A549 (cell line): ENCODE measurements at regions not wholly inside any gene's neighbourhood (a gene's known extent, or its start where the extent isn't known, plus 50 kb on each side); places are given as distances from the start of the nearest gene placed in this dataset.

ENCODE experiments used
- ATAC-seq, 2 experiments: fragments of 200-7000 bp in 1 of 2; fragments of >200 bp in 1 of 2; cut with Nextera tagmentation in 1 of 2; cut with Tn5 transposase in 1 of 2; 3 replicates each; pipeline versions ENCODE4 v1.8.0 to v1.9.1; 2018 to 2020; ENCODE audit warnings: mild to moderate bottlenecking in 1 of 2, moderate library complexity in 1 of 2
- CTCF ChIA-PET: fragments of 300-600 bp; sonication (Branson Sonifier 250); formaldehyde crosslinking; extraction: SDS; loops from one replicate; lab custom pipeline; 2021; ENCODE audit warnings: antibody characterized with exemption, inconsistent platforms; lab: Yijun Ruan, JAX
- POLR2A ChIA-PET: fragments of 350-600 bp; formaldehyde crosslinking; extraction: SDS; loops from one replicate; lab custom pipeline; 2021; ENCODE audit warnings: antibody characterized with exemption, inconsistent platforms; lab: Yijun Ruan, JAX
- DNase-seq, 2 experiments: peaks; one replicate each; pipeline versions ENCODE4 v3.0.0 to v3.0.0-alpha.2; 2011 to 2016; ENCODE audit warnings: low read depth in 1 of 2, low spot score in 1 of 2
- FAIRE-seq: peaks from 2 replicates; lab custom pipeline; 2011; peaks lifted over from hg19 to GRCh38; lab: Jason Lieb, UNC
- H3K27ac ChIP-seq, 2 experiments: fragments of >200 bp; sonication (Bioruptor Twin); formaldehyde crosslinking; 3 replicates each; pipeline ENCODE4 v1.5.1; 2016 to 2017
- H3K4me1 ChIP-seq: fragments of >200 bp; sonication (Bioruptor Twin); formaldehyde crosslinking; 3 replicates; pipeline ENCODE4 v1.6.1; 2016
- H3K4me2 ChIP-seq: fragments of >200 bp; sonication (Bioruptor Twin); formaldehyde crosslinking; 3 replicates; pipeline ENCODE4 v1.6.1; 2016
- H3K4me3 ChIP-seq: fragments of >200 bp; sonication (Bioruptor Twin); formaldehyde crosslinking; 3 replicates; pipeline ENCODE4 v1.5.1; 2016
- H3K9me3 ChIP-seq: fragments of >200 bp; sonication (Bioruptor Twin); formaldehyde crosslinking; 3 replicates; pipeline ENCODE4 v1.6.1; 2016
- ATOH8 ChIP-seq: fragments of 250-450 bp; sonication (Bioruptor Pico); IDR thresholded peaks from 2 replicates; pipeline ENCODE4 v1.5.0; 2020; ENCODE audit warnings: low read depth, mild to moderate bottlenecking, moderate library complexity
- BHLHE40 ChIP-seq: IDR thresholded peaks from 2 replicates; pipeline ENCODE4 v1.6.1; 2012; ENCODE audit warnings: low read depth, low read length, inconsistent platforms
- CBX8 ChIP-seq: fragments of 200-600 bp; sonication (generic); IDR thresholded peaks from 2 replicates; pipeline ENCODE4 v1.6.1; 2016
- CEBPB ChIP-seq, 2 experiments: fragments of >200 bp in 1 of 2; sonication (Bioruptor Twin) in 1 of 2; formaldehyde crosslinking in 1 of 2; IDR thresholded peaks; 2 replicates each; pipeline ENCODE4 v1.6.1; 2012 to 2016
- CHD2 ChIP-seq: fragments of 150-350 bp; IDR thresholded peaks from 2 replicates; pipeline ENCODE4 v1.6.1; 2014; ENCODE audit warnings: low read length; ENCODE audit not compliant: partially characterized antibody
- EHMT2 ChIP-seq: fragments of 200-600 bp; sonication (generic); IDR thresholded peaks from 2 replicates; pipeline ENCODE4 v1.6.1; 2016; ENCODE audit warnings: antibody characterized with exemption, low read depth, mild to moderate bottlenecking, moderate library complexity
- ESRRA ChIP-seq: fragments of 150-350 bp; IDR thresholded peaks from 2 replicates; pipeline ENCODE4 v1.6.1; 2014; ENCODE audit warnings: mild to moderate bottlenecking, low read length, borderline replicate concordance
- FOSL2 ChIP-seq, 2 experiments: fragments of 450-650 bp in 1 of 2; fragments of >200 bp in 1 of 2; sonication (Bioruptor Twin) in 1 of 2; formaldehyde crosslinking; IDR thresholded peaks; 2 replicates each; pipeline versions ENCODE4 v1.5.0 to v1.6.1; 2016 to 2020; ENCODE audit warnings: mild to moderate bottlenecking in 1 of 2, moderate library complexity in 1 of 2
- HES2 ChIP-seq: fragments of >200 bp; sonication (Bioruptor Twin); formaldehyde crosslinking; IDR thresholded peaks from 2 replicates; pipeline ENCODE4 v1.6.1; 2016
- HEYL ChIP-seq: fragments of 250-450 bp; sonication (Bioruptor Pico); IDR thresholded peaks from 2 replicates; pipeline ENCODE4 v1.8.0; 2021; ENCODE audit warnings: mild to moderate bottlenecking, moderate library complexity
- HOXB5 ChIP-seq: fragments of 250-450 bp; sonication (Bioruptor Pico); IDR thresholded peaks from 2 replicates; pipeline ENCODE4 v1.5.0; 2020; ENCODE audit warnings: mild to moderate bottlenecking, moderate library complexity
- JUN ChIP-seq, 2 experiments: fragments of >200 bp; sonication (Bioruptor Twin); formaldehyde crosslinking; IDR thresholded peaks; 2 replicates in 1 of 2; 3 replicates in 1 of 2; pipeline ENCODE4 v1.6.1; 2016 to 2017
- JUNB ChIP-seq: fragments of >200 bp; sonication (Bioruptor Twin); formaldehyde crosslinking; IDR thresholded peaks from 2 replicates; pipeline ENCODE4 v1.6.1; 2016
- MAFK ChIP-seq: fragments of 450-650 bp; IDR thresholded peaks from 2 replicates; pipeline ENCODE4 v1.6.1; 2014; ENCODE audit not compliant: partially characterized antibody
- MAX ChIP-seq: IDR thresholded peaks from 2 replicates; pipeline ENCODE4 v1.6.1; 2012
- NFE2L2 ChIP-seq: fragments of 150-350 bp; conservative IDR thresholded peaks from 2 replicates; pipeline ENCODE4 v1.6.1; 2014; ENCODE audit warnings: low read length
- PBX3 ChIP-seq: IDR thresholded peaks from 2 replicates; pipeline ENCODE4 v1.6.1; 2012
- RAD21 ChIP-seq, 2 experiments: fragments of >200 bp in 1 of 2; sonication (Bioruptor Twin) in 1 of 2; formaldehyde crosslinking in 1 of 2; IDR thresholded peaks in 1 of 2; conservative IDR thresholded peaks in 1 of 2; 2 replicates in 1 of 2; 3 replicates in 1 of 2; pipeline ENCODE4 v1.6.1; 2012 to 2018; ENCODE audit warnings: inconsistent platforms in 1 of 2
- RARB ChIP-seq: fragments of 250-450 bp; sonication (Bioruptor Pico); IDR thresholded peaks from 2 replicates; pipeline ENCODE4 v1.8.0; 2021; ENCODE audit warnings: mild to moderate bottlenecking, moderate library complexity
- RFX5 ChIP-seq: fragments of 450-650 bp; IDR thresholded peaks from 2 replicates; pipeline ENCODE4 v1.7.1; 2014; ENCODE audit warnings: antibody characterized with exemption, mild to moderate bottlenecking, moderate library complexity
- RNF2 ChIP-seq: fragments of 200-600 bp; sonication (generic); IDR thresholded peaks from 2 replicates; pipeline ENCODE4 v1.6.1; 2016; ENCODE audit warnings: low read depth, mild to moderate bottlenecking, antibody characterized with exemption, moderate library complexity, borderline replicate concordance
- SREBF2 ChIP-seq: fragments of 450-650 bp; IDR thresholded peaks from 2 replicates; pipeline ENCODE4 v1.6.1; 2014; ENCODE audit warnings: mild to moderate bottlenecking, moderate library complexity
- ZFP36 ChIP-seq: fragments of 450-650 bp; IDR thresholded peaks from 2 replicates; pipeline ENCODE4 v1.6.1; 2014; ENCODE audit warnings: borderline replicate concordance; ENCODE audit not compliant: partially characterized antibody
- WGBS: methylation state at CpG from one replicate; pipeline ENCODE4 v1.1.6; 2017; ENCODE audit errors: missing lambda C conversion rate; 5-methylcytosine and 5-hydroxymethylcytosine counted together

- no peak for FAIRE-seq
- CTCF ChIA-PET: interaction anchor here (0.6 to 3.7 kb wide), 2 partner anchors 24 to 1428 kb away, joined by 3 to 11 read pairs; no protein-coding TSS in a partner anchor
Observed at GRCh38 chr1:209224886-209225285, 358.6 kb upstream of the CAMK1G start.

GRCh38 chr1:209227171-209227570 lies 356.3 kb upstream of the CAMK1G start:
- Histone ChIP-seq H3K27ac (no peak overlapping the region), H3K4me3 (no peak overlapping the region), H3K4me1 (no peaks in the 10 kb centered on the region), H3K9me3 (no peaks in the 10 kb centered on the region), H3K4me2 (no peak overlapping the region)
- no peak for TF ChIP-seq MAX
- TF ChIP-seq RAD21 (conservative IDR thresholded peaks at IDR 0.05 in 1 of 2, IDR thresholded peaks at IDR 0.05 in 1 of 2): no peak
- no peak for TF ChIP-seq CBX8
- TF ChIP-seq MAFK: no peak
- no peak for TF ChIP-seq EHMT2
- no peak for TF ChIP-seq JUNB
- no peak for TF ChIP-seq HES2
- no peak for TF ChIP-seq HOXB5 (CRISPR knock-in tag)
- TF ChIP-seq JUN (IDR thresholded peaks at IDR 0.05): no peak
- no peak for TF ChIP-seq ESRRA
- no peak for TF ChIP-seq CHD2
- no peak for TF ChIP-seq ATOH8 (CRISPR knock-in tag)
- TF ChIP-seq CEBPB (IDR thresholded peaks at IDR 0.05): no peak
- TF ChIP-seq ZFP36: no peak
- no peak for TF ChIP-seq SREBF2
- WGBS: 43% methylated on average over 6 of the region's 6 CpGs
- no peak for DNase-seq
- POLR2A ChIA-PET: no interaction called here
- ATAC-seq: no peak
- no peak for FAIRE-seq
- CTCF ChIA-PET: interaction anchor here (1.0 kb wide), 1 partner anchor 21 kb away, joined by 3 read pairs; no protein-coding TSS in a partner anchor

More at GRCh38 chr1:209224886-209225285, 358.6 kb upstream of the CAMK1G start:
- Histone ChIP-seq H3K9me3 (no peaks in the 10 kb centered on the region), H3K27ac (no peak overlapping the region), H3K4me2 (no peak overlapping the region), H3K4me1 (no peaks in the 10 kb centered on the region), H3K4me3 (no peak overlapping the region)
- DNase-seq (no peak), ATAC-seq (no peak)
- TF ChIP-seq ZFP36 (no peak), NFE2L2 (no peak), HEYL (CRISPR knock-in tag) (no peak)
- WGBS: 31% methylated on average over 4 of the region's 4 CpGs
- POLR2A ChIA-PET: no interaction called here

- H3K4me3 ChIP-seq: no peak overlapping the region
- FAIRE-seq (no peak), DNase-seq (no peak), ATAC-seq (no peak)
- ChIA-PET CTCF (no interaction called here), POLR2A (no interaction called here)
- no peak overlapping the region for H3K4me2 ChIP-seq
- H3K4me1 ChIP-seq: no peaks in the 10 kb centered on the region
- no peak overlapping the region for H3K27ac ChIP-seq
- TF ChIP-seq PBX3: no peak
- TF ChIP-seq BHLHE40: no peak
- TF ChIP-seq SREBF2: no peak
- no peak for TF ChIP-seq RFX5
- TF ChIP-seq RNF2: no peak
- TF ChIP-seq ATOH8 (CRISPR knock-in tag): no peak
- no peak for TF ChIP-seq ESRRA
- TF ChIP-seq RARB (CRISPR knock-in tag): no peak
- TF ChIP-seq FOSL2 (IDR thresholded peaks at IDR 0.05): no peak
- no peak for TF ChIP-seq FOSL2 (CRISPR knock-in tag; IDR thresholded peaks at IDR 0.05)
- TF ChIP-seq EHMT2: no peak
- WGBS: 36% methylated on average over 3 of the region's 3 CpGs
- no peaks in the 10 kb centered on the region for H3K9me3 ChIP-seq
Observed at GRCh38 chr1:209227941-209228340, 355.6 kb upstream of the CAMK1G start.
